Islet precursor cell (in vitro differentiated cells): ENCODE measurements at regions not wholly inside any gene's neighbourhood (a gene's known extent, or its start where the extent isn't known, plus 50 kb on each side); places are given as distances from the start of the nearest gene placed in this dataset.

Experiments used
- DNase-seq: peaks from one replicate; pipeline ENCODE4 v3.0.0-alpha.2; 2018

DNA sequence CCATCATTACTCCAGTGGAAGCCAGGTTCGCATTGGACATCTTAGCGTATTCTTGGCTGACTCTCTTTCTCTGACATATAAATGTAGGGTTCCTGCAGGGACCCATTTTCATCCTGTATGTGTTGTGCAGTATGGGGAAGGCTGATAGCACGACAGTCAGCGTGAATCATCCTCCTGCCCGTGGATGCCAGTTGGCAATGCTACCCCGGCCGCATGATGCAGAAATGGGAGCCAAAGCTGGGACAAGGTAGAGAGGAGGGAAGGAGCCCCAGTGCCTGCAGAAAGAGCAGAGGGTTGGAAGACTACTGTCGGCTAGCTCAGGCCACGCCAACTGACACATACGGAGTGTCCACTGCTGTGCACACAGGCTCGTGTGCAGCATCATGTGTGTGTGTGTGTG is 251.6 kb downstream of the SKAP2 start:
- no peak for DNase-seq

DNA sequence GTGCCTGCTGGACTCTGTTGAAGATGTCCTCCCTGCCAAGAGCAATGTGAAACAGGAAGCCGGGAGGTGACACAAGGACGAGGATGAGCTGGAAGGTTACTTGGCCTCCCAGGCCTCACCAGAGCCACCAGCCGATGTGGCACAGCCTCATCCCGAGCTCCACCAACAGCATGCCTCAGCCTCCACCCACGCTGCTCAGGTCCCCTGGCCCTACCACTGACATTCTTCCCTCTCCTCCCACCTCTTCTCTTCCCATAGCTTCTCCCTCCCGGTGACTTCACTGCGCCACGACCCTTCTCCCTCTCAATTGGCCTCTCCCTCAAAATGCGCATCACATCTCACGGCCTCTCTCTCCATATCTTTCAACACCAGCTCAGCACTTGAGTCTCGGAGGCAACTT is 249.9 kb downstream of the SKAP2 start:
- no peak for DNase-seq

DNA sequence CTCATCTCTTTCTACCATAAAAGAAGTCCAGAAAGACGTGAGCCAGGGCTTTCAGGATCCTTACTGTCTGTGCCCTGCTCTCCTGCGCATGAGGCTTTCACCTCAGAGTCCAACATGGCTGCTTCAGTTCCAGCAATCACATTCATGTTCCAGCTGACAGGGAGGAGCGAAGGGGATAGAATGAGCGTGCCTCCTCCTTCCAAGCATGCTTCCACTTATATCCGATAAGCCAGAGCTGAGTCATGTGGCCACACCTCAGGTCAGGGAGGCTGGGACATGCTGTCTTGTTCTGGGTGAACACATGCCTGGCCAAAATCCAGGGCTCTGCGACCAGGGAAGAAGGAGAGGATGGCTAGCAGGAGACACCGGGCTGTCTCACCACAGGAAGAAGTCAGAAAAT is 248.2 kb downstream of the SKAP2 start:
- no peak for DNase-seq

DNA sequence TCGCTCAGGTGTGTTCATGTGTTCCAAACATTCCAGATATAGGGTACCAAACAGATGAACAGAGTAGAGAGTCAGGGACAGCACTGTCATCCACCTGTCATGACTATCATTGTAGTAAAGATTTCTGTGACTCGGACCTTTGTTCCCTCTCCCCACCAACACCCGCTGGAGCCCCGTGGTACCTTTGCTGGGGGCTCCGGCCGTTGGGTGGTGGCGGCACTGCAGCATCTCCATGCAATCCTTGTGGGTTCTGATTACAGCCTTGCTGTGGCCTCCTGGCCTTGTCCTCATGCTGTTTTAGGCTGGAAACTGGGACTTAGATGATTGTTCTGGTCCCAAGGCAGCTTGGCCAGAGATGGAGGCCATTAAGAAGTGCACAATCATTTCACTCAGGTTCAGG is 247.3 kb downstream of the SKAP2 start:
- DNase-seq = no peak
